ENCODE measurements at regions not wholly inside any gene's neighbourhood (a gene's known extent, or its start where the extent isn't known, plus 50 kb on each side); places are given as distances from the start of the nearest gene placed in this dataset.
"Not testable (repeated sequence)": the region's sequence is repeated elsewhere in the genome, so short reads cannot be mapped to it uniquely, and the experiment has no call there.

DNA sequence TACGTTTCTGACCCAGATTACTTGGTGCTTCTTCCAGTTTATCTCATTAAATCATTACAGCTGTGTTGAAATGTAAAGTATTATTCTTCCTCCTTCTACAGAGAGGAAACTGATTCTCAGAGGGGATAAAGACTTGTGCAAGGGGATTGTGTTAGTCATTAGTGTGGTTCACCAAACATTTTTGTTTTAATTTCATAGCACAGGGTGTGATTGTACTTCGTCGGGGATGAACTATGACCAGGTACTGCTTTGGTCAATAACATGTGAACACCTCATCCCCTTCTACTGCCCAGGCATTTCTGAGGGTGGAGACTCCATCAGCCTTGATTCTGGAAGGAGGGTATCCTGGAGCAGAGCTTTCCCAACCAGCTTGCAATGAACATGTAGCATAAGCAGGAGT is 120.2 kb upstream of the ALX4 start:
- TF ChIP-seq, protein P1, sequence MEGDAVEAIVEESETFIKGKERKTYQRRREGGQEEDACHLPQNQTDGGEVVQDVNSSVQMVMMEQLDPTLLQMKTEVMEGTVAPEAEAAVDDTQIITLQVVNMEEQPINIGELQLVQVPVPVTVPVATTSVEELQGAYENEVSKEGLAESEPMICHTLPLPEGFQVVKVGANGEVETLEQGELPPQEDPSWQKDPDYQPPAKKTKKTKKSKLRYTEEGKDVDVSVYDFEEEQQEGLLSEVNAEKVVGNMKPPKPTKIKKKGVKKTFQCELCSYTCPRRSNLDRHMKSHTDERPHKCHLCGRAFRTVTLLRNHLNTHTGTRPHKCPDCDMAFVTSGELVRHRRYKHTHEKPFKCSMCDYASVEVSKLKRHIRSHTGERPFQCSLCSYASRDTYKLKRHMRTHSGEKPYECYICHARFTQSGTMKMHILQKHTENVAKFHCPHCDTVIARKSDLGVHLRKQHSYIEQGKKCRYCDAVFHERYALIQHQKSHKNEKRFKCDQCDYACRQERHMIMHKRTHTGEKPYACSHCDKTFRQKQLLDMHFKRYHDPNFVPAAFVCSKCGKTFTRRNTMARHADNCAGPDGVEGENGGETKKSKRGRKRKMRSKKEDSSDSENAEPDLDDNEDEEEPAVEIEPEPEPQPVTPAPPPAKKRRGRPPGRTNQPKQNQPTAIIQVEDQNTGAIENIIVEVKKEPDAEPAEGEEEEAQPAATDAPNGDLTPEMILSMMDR (conservative IDR thresholded peaks at IDR 0.05; ENCODE audit: low read depth, low read length), result no peak
- TF ChIP-seq EZH2 (IDR thresholded peaks at IDR 0.05; ENCODE audit: borderline replicate concordance, low read depth, low read length, poor library complexity, severe bottlenecking), result no peak
- Histone ChIP-seq H3K36me3 (ENCODE audit: insufficient read depth, low read length, poor library complexity, severe bottlenecking) (no peaks in the 10 kb centered on the region), H3K4me3 (ENCODE audit: low read depth, low read length, poor library complexity, severe bottlenecking) (no peak overlapping the region), H3K27ac (ENCODE audit: low read depth, low read length, poor library complexity, severe bottlenecking) (no peak overlapping the region), H3K27me3 (replicated peaks; ENCODE audit: insufficient read depth, low read depth, low read length, poor library complexity) (peaks cover 46% of the 10 kb centered on the region), H3K9me3 (ENCODE audit: low read depth, low read length, poor library complexity, severe bottlenecking) (no peaks in the 10 kb centered on the region), H3K4me1 (ENCODE audit: insufficient read depth, low read length, poor library complexity, severe bottlenecking) (no peaks in the 10 kb centered on the region)
- BruUV-seq (replicated peaks), result no TSS peak
- ChIA-PET POLR2A (ENCODE audit: low non-redundant PET) (no interaction called here), CTCF (no interaction called here)
- DNase-seq (ENCODE audit: low spot score), result no peak
- intact Hi-C loops (cut with micrococcal nuclease; ENCODE audit: unreplicated experiment), result no loop called here

DNA sequence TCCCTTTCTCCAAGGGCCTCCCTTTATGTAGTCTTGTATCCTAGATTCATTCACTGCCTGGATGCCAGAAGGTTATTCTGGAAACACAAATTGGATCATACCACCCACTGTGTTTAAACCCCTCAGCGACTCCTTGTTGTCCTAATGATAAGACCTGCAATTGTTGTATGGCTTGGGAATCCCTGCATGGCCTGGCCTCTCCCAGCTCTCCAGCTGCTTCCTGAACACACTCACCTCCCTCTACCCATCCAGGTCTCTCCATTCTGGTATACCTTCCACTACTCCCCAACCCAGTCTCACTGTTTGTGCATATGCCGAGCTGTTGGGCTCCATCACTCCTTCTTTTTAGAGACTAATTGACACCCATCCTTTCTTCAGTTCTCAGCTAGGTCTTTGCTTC is 124.3 kb upstream of the ALX4 start:
- Histone ChIP-seq H3K27me3 (replicated peaks; ENCODE audit: insufficient read depth, low read depth, low read length, poor library complexity) (peaks cover 60% of the 10 kb centered on the region), H3K36me3 (ENCODE audit: insufficient read depth, low read length, poor library complexity, severe bottlenecking) (no peaks in the 10 kb centered on the region), H3K4me1 (ENCODE audit: insufficient read depth, low read length, poor library complexity, severe bottlenecking) (no peaks in the 10 kb centered on the region), H3K9me3 (ENCODE audit: low read depth, low read length, poor library complexity, severe bottlenecking) (no peaks in the 10 kb centered on the region), H3K27ac (ENCODE audit: low read depth, low read length, poor library complexity, severe bottlenecking) (no peak overlapping the region), H3K4me3 (ENCODE audit: low read depth, low read length, poor library complexity, severe bottlenecking) (no peak overlapping the region)
- no TSS peak for BruUV-seq (replicated peaks)
- no peak for DNase-seq (ENCODE audit: low spot score)
- POLR2A ChIA-PET (ENCODE audit: low non-redundant PET), result interaction anchor here (0.6 kb wide), 1 partner anchor 15 kb away, joined by 4 read pairs; no protein-coding TSS in a partner anchor
- CTCF ChIA-PET, result no interaction called here
- intact Hi-C loops (cut with micrococcal nuclease; ENCODE audit: unreplicated experiment), result no loop called here
- TF ChIP-seq, protein P1 (conservative IDR thresholded peaks at IDR 0.05; ENCODE audit: low read depth, low read length), result no peak
- no peak for TF ChIP-seq EZH2 (IDR thresholded peaks at IDR 0.05; ENCODE audit: borderline replicate concordance, low read depth, low read length, poor library complexity, severe bottlenecking)

DNA sequence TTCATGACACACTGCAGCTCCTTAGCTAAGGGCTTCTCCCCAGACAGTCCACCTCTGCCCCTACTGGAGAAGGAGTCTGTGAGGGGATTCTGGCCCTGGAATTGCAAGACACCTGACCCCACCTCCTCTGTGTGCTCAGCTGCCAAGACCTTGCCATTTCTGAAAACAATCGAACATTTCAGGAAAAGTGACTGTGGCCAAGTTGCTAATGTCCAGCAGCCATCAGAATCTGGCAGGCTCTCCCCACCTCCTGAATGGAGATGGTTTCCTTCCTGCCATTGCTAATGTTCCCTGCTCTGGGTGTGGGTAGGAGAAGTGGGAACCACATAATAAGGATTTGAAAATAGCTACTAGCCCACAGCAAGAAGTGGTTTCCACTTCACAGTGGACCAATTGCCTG is 127.2 kb upstream of the ALX4 start:
- TF ChIP-seq, protein P1 (conservative IDR thresholded peaks at IDR 0.05; ENCODE audit: low read depth, low read length), result no peak
- TF ChIP-seq EZH2 (IDR thresholded peaks at IDR 0.05; ENCODE audit: borderline replicate concordance, low read depth, low read length, poor library complexity, severe bottlenecking), result no peak
- DNase-seq (ENCODE audit: low spot score), result no peak
- H3K4me1 ChIP-seq (ENCODE audit: insufficient read depth, low read length, poor library complexity, severe bottlenecking), result no peaks in the 10 kb centered on the region
- no TSS peak for BruUV-seq (replicated peaks)
- H3K27ac ChIP-seq (ENCODE audit: low read depth, low read length, poor library complexity, severe bottlenecking), result no peak overlapping the region
- intact Hi-C loops (cut with micrococcal nuclease; ENCODE audit: unreplicated experiment), result loop anchor here (5.0 kb wide), 1 partner anchor 35 kb away; no protein-coding TSS in a partner anchor
- POLR2A ChIA-PET (ENCODE audit: low non-redundant PET), result no interaction called here
- CTCF ChIA-PET, result no interaction called here
- no peaks in the 10 kb centered on the region for H3K36me3 ChIP-seq (ENCODE audit: insufficient read depth, low read length, poor library complexity, severe bottlenecking)
- no peak overlapping the region for H3K4me3 ChIP-seq (ENCODE audit: low read depth, low read length, poor library complexity, severe bottlenecking)
- no peaks in the 10 kb centered on the region for H3K9me3 ChIP-seq (ENCODE audit: low read depth, low read length, poor library complexity, severe bottlenecking)
- H3K27me3 ChIP-seq (replicated peaks; ENCODE audit: insufficient read depth, low read depth, low read length, poor library complexity), result peaks cover 43% of the 10 kb centered on the region

DNA sequence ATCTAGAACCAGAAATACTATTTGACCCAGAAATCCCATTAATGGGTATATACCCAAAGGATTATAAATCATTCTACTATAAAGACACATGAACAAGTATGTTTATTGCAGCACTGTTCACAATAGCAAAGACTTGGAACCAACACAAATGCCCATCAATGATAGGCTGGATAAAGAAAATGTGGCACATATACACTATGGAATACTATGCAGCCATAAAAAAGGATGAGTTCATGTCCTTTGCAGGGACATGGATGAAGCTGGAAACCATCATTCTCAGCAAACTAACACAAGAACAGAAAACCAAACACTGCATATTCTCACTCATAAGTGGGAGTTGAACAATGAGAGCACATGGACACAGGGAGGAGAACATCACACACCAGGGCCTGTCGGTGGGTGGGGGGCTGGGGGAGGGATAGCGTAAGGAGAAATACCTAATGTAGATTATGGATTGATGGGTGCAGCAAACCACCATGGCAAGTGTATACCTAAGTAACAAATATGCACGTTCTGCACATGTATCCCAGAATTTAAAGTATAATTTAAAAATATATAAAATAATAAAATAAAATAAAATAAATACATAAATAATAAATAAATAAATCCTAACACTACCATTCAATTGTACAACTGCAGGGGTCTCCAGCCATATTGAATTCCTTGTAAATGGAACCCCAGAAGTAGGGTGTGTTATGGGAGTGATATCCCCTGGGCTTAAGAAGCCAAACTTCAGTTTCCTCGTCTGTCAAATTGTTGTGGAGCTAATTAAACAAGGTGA is 122.4 kb upstream of the CD82 start:
- DNase-seq (ENCODE audit: low spot score); intact Hi-C loops (cut with micrococcal nuclease; ENCODE audit: unreplicated experiment): not testable (repeated sequence)

More for the DNA sequence above, 122.4 kb upstream of the CD82 start:
- H3K4me3 ChIP-seq (ENCODE audit: low read depth, low read length, poor library complexity, severe bottlenecking); BruUV-seq (replicated peaks); H3K27ac ChIP-seq (ENCODE audit: low read depth, low read length, poor library complexity, severe bottlenecking); H3K36me3 ChIP-seq (ENCODE audit: insufficient read depth, low read length, poor library complexity, severe bottlenecking); H3K9me3 ChIP-seq (ENCODE audit: low read depth, low read length, poor library complexity, severe bottlenecking); H3K27me3 ChIP-seq (replicated peaks; ENCODE audit: insufficient read depth, low read depth, low read length, poor library complexity); H3K4me1 ChIP-seq (ENCODE audit: insufficient read depth, low read length, poor library complexity, severe bottlenecking); POLR2A ChIA-PET (ENCODE audit: low non-redundant PET); CTCF ChIA-PET: not testable (repeated sequence)
